ENCODE measurements at regions not wholly inside any gene's neighbourhood (a gene's known extent, or its start where the extent isn't known, plus 50 kb on each side); places are given as distances from the start of the nearest gene placed in this dataset.

DNA sequence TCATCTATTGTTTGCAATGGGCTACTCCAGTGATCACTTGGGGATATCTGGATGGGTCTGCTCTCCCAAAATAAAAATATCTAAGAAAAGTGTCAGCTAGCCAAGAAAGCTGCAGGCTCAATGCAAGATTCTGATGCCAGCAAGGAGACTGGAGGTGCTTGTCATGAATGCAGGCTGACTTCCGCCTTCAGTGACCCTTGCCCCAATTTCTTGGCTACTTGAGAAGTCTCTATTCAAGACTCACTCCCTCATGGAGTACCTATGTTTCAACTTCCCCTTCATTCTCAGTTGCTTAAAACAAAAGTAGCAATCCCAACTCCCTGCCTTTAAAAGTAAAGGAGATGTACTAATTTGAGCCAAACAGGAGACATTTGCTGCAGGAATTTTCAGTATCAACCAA is 123.9 kb downstream of the GPR65 start:
- no peak for TF ChIP-seq CEBPB (IDR thresholded peaks at IDR 0.05; ENCODE audit: low read depth, low read length)
- TF ChIP-seq, protein P1, sequence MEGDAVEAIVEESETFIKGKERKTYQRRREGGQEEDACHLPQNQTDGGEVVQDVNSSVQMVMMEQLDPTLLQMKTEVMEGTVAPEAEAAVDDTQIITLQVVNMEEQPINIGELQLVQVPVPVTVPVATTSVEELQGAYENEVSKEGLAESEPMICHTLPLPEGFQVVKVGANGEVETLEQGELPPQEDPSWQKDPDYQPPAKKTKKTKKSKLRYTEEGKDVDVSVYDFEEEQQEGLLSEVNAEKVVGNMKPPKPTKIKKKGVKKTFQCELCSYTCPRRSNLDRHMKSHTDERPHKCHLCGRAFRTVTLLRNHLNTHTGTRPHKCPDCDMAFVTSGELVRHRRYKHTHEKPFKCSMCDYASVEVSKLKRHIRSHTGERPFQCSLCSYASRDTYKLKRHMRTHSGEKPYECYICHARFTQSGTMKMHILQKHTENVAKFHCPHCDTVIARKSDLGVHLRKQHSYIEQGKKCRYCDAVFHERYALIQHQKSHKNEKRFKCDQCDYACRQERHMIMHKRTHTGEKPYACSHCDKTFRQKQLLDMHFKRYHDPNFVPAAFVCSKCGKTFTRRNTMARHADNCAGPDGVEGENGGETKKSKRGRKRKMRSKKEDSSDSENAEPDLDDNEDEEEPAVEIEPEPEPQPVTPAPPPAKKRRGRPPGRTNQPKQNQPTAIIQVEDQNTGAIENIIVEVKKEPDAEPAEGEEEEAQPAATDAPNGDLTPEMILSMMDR (IDR thresholded peaks at IDR 0.05; ENCODE audit: control extremely low read depth in 1 of 3, insufficient read depth in 1 of 3, low read depth in 1 of 3, low read length in 3 of 3) = no peak
- no peak for TF ChIP-seq SP1 (IDR thresholded peaks at IDR 0.05; ENCODE audit: low read depth, low read length)
- TF ChIP-seq EZH2 (IDR thresholded peaks at IDR 0.05; ENCODE audit: low read depth, low read length, severe bottlenecking) = no peak
- TF ChIP-seq SIN3A (conservative IDR thresholded peaks at IDR 0.05 in 1 of 2, IDR thresholded peaks at IDR 0.05 in 1 of 2; ENCODE audit: low read depth in 1 of 2, low read length in 2 of 2) = no peak
- no peak for TF ChIP-seq JUND (IDR thresholded peaks at IDR 0.05; ENCODE audit: low read length)
- TF ChIP-seq MAFK (IDR thresholded peaks at IDR 0.05; ENCODE audit: low read depth, low read length) = no peak
- TF ChIP-seq TCF12 (IDR thresholded peaks at IDR 0.05; ENCODE audit: low read depth, low read length) = no peak
- no peak for TF ChIP-seq SRF (IDR thresholded peaks at IDR 0.05; ENCODE audit: low read depth, low read length)
- no peak for TF ChIP-seq JUN (IDR thresholded peaks at IDR 0.05; ENCODE audit: low read depth, low read length)
- TF ChIP-seq BACH1 (IDR thresholded peaks at IDR 0.05; ENCODE audit: low read length) = no peak
- no peak for TF ChIP-seq SUZ12 (IDR thresholded peaks at IDR 0.05; ENCODE audit: low read length)
- TF ChIP-seq, protein P2, sequence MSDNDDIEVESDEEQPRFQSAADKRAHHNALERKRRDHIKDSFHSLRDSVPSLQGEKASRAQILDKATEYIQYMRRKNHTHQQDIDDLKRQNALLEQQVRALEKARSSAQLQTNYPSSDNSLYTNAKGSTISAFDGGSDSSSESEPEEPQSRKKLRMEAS (IDR thresholded peaks at IDR 0.05) = no peak
